ENCODE measurements at regions not wholly inside any gene's neighbourhood (a gene's known extent, or its start where the extent isn't known, plus 50 kb on each side); places are given as distances from the start of the nearest gene placed in this dataset.

GRCh38 chr2:177332026-177332991, 60.3 kb upstream of the AGPS start:
- no peaks in the 10 kb centered on the region for H3K9me3 ChIP-seq
- H3K36me3 ChIP-seq: no peaks in the 10 kb centered on the region
- peak overlapping the region; percentile 39 to 58 (median 48) for H3K27ac ChIP-seq
- 9 to 19% methylated on average over 5 to 9 of the region's 9 CpGs for WGBS, 2 donors (ENCODE audit: low coverage in 1 of 2)
- peak; percentile 42 to 79 (median 72) for TF ChIP-seq CTCF (IDR thresholded peaks at IDR 0.05)
- no peak for TF ChIP-seq POLR2AphosphoS5 (IDR thresholded peaks at IDR 0.05)
- no peaks in the 10 kb centered on the region for H3K27me3 ChIP-seq
- H3K4me3 ChIP-seq: peak overlapping the region in 1 of 2 donors; percentile 13
- ATAC-seq: peak; percentile 79
- peaks cover 0 to 14% (median 6%) of the 10 kb centered on the region in 3 donors for H3K4me1 ChIP-seq

GRCh38 chr2:177332992-177333388, 59.6 kb upstream of the AGPS start:
- ATAC-seq: no peak
- H3K4me3 ChIP-seq: no peak overlapping the region
- 34 to 54% methylated on average over 3 to 5 of the region's 5 CpGs for WGBS, 2 donors (ENCODE audit: low coverage in 1 of 2)
- H3K27me3 ChIP-seq: no peaks in the 10 kb centered on the region
- TF ChIP-seq POLR2AphosphoS5 (IDR thresholded peaks at IDR 0.05) (no peak), POLR2A (IDR thresholded peaks at IDR 0.05) (no peak), CTCF (IDR thresholded peaks at IDR 0.05) (no peak), EP300 (IDR thresholded peaks at IDR 0.05) (no peak)
- peaks cover 0 to 14% (median 6%) of the 10 kb centered on the region in 3 donors for H3K4me1 ChIP-seq
- peak overlapping the region in 3 of 4 donors; percentile 34 to 58 (median 57) for H3K27ac ChIP-seq
- H3K36me3 ChIP-seq: peaks cover 0 to 4% of the 10 kb centered on the region in 2 donors
- H3K9me3 ChIP-seq: no peaks in the 10 kb centered on the region

- Histone ChIP-seq H3K4me3 (no peak overlapping the region), H3K9me3 (no peaks in the 10 kb centered on the region), H3K27me3 (no peaks in the 10 kb centered on the region), H3K27ac (no peak overlapping the region), H3K36me3 (peaks cover 0 to 4% of the 10 kb centered on the region in 2 donors), H3K4me1 (peaks cover 0 to 14% (median 6%) of the 10 kb centered on the region in 3 donors)
- 35 to 40% methylated on average over 2 of the region's 2 CpGs for WGBS, 2 donors (ENCODE audit: low coverage in 1 of 2)
- ATAC-seq: peak; percentile 63
- TF ChIP-seq POLR2AphosphoS5 (IDR thresholded peaks at IDR 0.05) (peak; percentile 7), EP300 (IDR thresholded peaks at IDR 0.05) (no peak), CTCF (IDR thresholded peaks at IDR 0.05) (peak; percentile 91 to 96 (median 92)), POLR2A (IDR thresholded peaks at IDR 0.05) (no peak)
Measured at GRCh38 chr2:177334940-177335543, 57.5 kb upstream of the AGPS start.

- Histone ChIP-seq H3K4me1 (peaks cover 0 to 14% (median 6%) of the 10 kb centered on the region in 3 donors), H3K27ac (no peak overlapping the region), H3K27me3 (no peaks in the 10 kb centered on the region), H3K36me3 (peaks cover 0 to 4% of the 10 kb centered on the region in 2 donors), H3K4me3 (no peak overlapping the region), H3K9me3 (no peaks in the 10 kb centered on the region)
- WGBS, 2 donors (ENCODE audit: low coverage in 1 of 2): 93% methylated on average over 1 of the region's 1 CpG; no CpG with 5 or more reads in 1 of the 2 donors
- no peak for ATAC-seq
- TF ChIP-seq EP300 (IDR thresholded peaks at IDR 0.05): no peak
- TF ChIP-seq POLR2A (IDR thresholded peaks at IDR 0.05): no peak
- no peak for TF ChIP-seq CTCF (IDR thresholded peaks at IDR 0.05)
- TF ChIP-seq POLR2AphosphoS5 (IDR thresholded peaks at IDR 0.05): no peak
Measured at GRCh38 chr2:177335917-177336450, 56.6 kb upstream of the AGPS start.
